ENCODE measurements at regions not wholly inside any gene's neighbourhood (a gene's known extent, or its start where the extent isn't known, plus 50 kb on each side); places are given as distances from the start of the nearest gene placed in this dataset.

DNA sequence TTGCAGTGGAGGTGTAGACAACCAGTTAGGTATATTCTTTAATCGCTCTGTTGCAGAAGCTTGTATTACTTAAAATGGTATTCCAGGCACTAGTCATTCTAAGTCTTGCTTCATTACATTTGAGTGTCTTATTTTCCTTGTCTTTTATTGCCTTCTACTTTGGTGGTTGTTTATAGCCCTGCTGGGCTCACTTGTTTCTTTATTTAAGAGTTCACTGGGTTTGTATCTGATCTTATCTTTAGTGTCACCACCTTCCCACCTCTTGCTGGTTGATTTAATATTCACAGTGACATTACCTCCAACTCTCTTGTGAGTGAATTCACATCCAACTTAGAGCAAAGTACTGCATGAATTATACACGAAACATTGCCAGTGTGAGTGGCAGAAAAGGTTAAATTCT lies 83.6 kb upstream of the BNC2 start:
- CTCF ChIA-PET: no interaction called here

DNA sequence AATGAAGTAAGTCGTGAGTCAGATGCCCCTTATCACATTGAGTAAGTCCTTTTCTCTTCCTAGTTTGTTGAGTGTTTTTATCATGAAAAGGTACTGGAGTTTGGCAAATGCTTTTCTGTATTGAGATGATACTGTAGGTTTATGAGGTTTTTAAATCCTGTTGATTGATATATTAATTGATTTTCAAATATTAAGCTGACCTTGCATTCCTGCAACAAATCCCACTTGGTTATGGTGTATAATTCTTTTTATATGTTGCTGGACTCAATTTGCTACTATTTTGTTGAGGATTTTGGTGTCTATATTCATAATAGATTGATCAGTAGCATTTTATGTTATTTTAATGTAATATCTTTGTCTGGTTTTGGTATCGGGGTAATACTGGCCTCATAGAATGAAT lies 81.0 kb upstream of the BNC2 start:
- no peaks in the 10 kb centered on the region for H3K36me3 ChIP-seq (ENCODE audit: insufficient read depth, low read length, poor library complexity, severe bottlenecking)
- H3K9me3 ChIP-seq (ENCODE audit: low read depth, low read length, poor library complexity, severe bottlenecking): no peaks in the 10 kb centered on the region
- no peak for DNase-seq (ENCODE audit: low spot score)
- ChIA-PET POLR2A (ENCODE audit: low non-redundant PET) (interaction anchor here (0.7 kb wide), 1 partner anchor 462 kb away, joined by 15 read pairs; no protein-coding TSS in a partner anchor), CTCF (no interaction called here)
- H3K4me1 ChIP-seq (ENCODE audit: insufficient read depth, low read length, poor library complexity, severe bottlenecking): no peaks in the 10 kb centered on the region
- no peak overlapping the region for H3K27ac ChIP-seq (ENCODE audit: low read depth, low read length, poor library complexity, severe bottlenecking)
- H3K27me3 ChIP-seq (replicated peaks; ENCODE audit: insufficient read depth, low read depth, low read length, poor library complexity): no peaks in the 10 kb centered on the region
- no TSS peak for BruUV-seq (replicated peaks)
- H3K4me3 ChIP-seq (ENCODE audit: low read depth, low read length, poor library complexity, severe bottlenecking): no peak overlapping the region
- TF ChIP-seq, protein P1, sequence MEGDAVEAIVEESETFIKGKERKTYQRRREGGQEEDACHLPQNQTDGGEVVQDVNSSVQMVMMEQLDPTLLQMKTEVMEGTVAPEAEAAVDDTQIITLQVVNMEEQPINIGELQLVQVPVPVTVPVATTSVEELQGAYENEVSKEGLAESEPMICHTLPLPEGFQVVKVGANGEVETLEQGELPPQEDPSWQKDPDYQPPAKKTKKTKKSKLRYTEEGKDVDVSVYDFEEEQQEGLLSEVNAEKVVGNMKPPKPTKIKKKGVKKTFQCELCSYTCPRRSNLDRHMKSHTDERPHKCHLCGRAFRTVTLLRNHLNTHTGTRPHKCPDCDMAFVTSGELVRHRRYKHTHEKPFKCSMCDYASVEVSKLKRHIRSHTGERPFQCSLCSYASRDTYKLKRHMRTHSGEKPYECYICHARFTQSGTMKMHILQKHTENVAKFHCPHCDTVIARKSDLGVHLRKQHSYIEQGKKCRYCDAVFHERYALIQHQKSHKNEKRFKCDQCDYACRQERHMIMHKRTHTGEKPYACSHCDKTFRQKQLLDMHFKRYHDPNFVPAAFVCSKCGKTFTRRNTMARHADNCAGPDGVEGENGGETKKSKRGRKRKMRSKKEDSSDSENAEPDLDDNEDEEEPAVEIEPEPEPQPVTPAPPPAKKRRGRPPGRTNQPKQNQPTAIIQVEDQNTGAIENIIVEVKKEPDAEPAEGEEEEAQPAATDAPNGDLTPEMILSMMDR (conservative IDR thresholded peaks at IDR 0.05; ENCODE audit: low read depth, low read length): no peak
- TF ChIP-seq EZH2 (IDR thresholded peaks at IDR 0.05; ENCODE audit: borderline replicate concordance, low read depth, low read length, poor library complexity, severe bottlenecking): no peak
- intact Hi-C loops (cut with micrococcal nuclease; ENCODE audit: unreplicated experiment): no loop called here

More for the DNA sequence above, 83.6 kb upstream of the BNC2 start:
- no peaks in the 10 kb centered on the region for H3K27me3 ChIP-seq (replicated peaks; ENCODE audit: insufficient read depth, low read depth, low read length, poor library complexity)
- H3K9me3 ChIP-seq (ENCODE audit: low read depth, low read length, poor library complexity, severe bottlenecking): no peaks in the 10 kb centered on the region
- no peaks in the 10 kb centered on the region for H3K4me1 ChIP-seq (ENCODE audit: insufficient read depth, low read length, poor library complexity, severe bottlenecking)
- H3K36me3 ChIP-seq (ENCODE audit: insufficient read depth, low read length, poor library complexity, severe bottlenecking): no peaks in the 10 kb centered on the region
- TF ChIP-seq, protein P1 (conservative IDR thresholded peaks at IDR 0.05; ENCODE audit: low read depth, low read length): no peak
- no peak for TF ChIP-seq EZH2 (IDR thresholded peaks at IDR 0.05; ENCODE audit: borderline replicate concordance, low read depth, low read length, poor library complexity, severe bottlenecking)
- POLR2A ChIA-PET (ENCODE audit: low non-redundant PET): no interaction called here
- intact Hi-C loops (cut with micrococcal nuclease; ENCODE audit: unreplicated experiment): no loop called here
- DNase-seq (ENCODE audit: low spot score): no peak
- H3K4me3 ChIP-seq (ENCODE audit: low read depth, low read length, poor library complexity, severe bottlenecking): no peak overlapping the region
- BruUV-seq (replicated peaks): no TSS peak
- no peak overlapping the region for H3K27ac ChIP-seq (ENCODE audit: low read depth, low read length, poor library complexity, severe bottlenecking)

DNA sequence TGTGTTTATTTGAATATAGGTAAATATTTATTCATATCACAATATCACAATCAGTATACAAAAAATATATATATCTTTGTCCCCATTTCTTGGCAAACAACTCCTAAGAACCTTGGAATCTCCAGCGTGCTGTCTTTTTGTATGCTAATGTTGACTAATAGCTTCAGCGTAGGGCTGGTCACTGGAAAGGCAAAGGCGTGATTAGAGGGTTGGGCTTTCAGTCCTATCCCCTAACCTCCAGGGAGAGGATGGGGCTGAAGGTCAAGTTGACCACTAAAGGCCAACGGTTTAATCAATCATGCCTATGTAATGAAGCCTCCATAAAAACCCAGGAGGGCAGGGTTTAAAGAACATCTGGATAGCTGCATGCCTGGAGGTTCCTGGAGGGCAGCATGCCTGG lies 79.6 kb upstream of the BNC2 start:
- POLR2A ChIA-PET (ENCODE audit: low non-redundant PET): no interaction called here
- H3K36me3 ChIP-seq (ENCODE audit: insufficient read depth, low read length, poor library complexity, severe bottlenecking): no peaks in the 10 kb centered on the region

More for the DNA sequence above, 79.6 kb upstream of the BNC2 start:
- no peaks in the 10 kb centered on the region for H3K4me1 ChIP-seq (ENCODE audit: insufficient read depth, low read length, poor library complexity, severe bottlenecking)
- no peak overlapping the region for H3K4me3 ChIP-seq (ENCODE audit: low read depth, low read length, poor library complexity, severe bottlenecking)
- CTCF ChIA-PET: no interaction called here
- no peaks in the 10 kb centered on the region for H3K27me3 ChIP-seq (replicated peaks; ENCODE audit: insufficient read depth, low read depth, low read length, poor library complexity)
- intact Hi-C loops (cut with micrococcal nuclease; ENCODE audit: unreplicated experiment): no loop called here
- BruUV-seq (replicated peaks): no TSS peak
- H3K9me3 ChIP-seq (ENCODE audit: low read depth, low read length, poor library complexity, severe bottlenecking): no peaks in the 10 kb centered on the region
- H3K27ac ChIP-seq (ENCODE audit: low read depth, low read length, poor library complexity, severe bottlenecking): no peak overlapping the region
- DNase-seq (ENCODE audit: low spot score): no peak
- TF ChIP-seq EZH2 (IDR thresholded peaks at IDR 0.05; ENCODE audit: borderline replicate concordance, low read depth, low read length, poor library complexity, severe bottlenecking): no peak
- TF ChIP-seq, protein P1 (conservative IDR thresholded peaks at IDR 0.05; ENCODE audit: low read depth, low read length): no peak
